NCI-H1417 (cell line): ENCODE measurements at regions not wholly inside any gene's neighbourhood (a gene's known extent, or its start where the extent isn't known, plus 50 kb on each side); places are given as distances from the start of the nearest gene placed in this dataset.
"Not testable (repeated sequence)": the region's sequence is repeated elsewhere in the genome, so short reads cannot be mapped to it uniquely, and the experiment has no call there.

Experiments
- DNase-seq, 3 experiments: peaks; one replicate each; lab custom pipeline; 2025; lab: John Stamatoyannopoulos, UW

DNA sequence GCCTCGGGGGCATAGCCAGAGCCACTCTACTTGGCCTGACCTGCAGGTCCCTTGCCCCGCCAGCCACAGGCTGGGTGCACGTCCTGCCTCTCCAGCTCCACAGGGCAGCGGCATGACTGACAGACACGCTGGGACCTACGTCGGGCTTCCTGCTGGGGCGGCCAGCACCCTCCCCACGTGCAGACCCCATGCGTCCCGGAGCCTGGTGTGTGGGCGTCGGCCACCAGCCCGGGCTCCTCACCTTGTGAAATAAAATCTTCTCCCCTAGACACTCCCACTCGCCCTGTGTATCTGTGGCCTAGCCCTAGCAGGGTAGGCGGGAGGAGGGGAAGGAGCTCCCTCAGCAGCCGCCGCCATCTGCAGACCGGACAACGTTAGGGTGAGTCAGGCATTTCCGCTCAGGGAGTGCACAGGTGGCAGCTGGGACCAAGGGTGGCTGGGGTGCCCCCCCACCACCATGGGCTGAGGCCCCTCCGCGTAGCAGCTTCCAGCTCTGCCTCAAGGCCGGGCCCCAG lies 119.5 kb downstream of the IGLL1 start:
- DNase-seq, result not testable (repeated sequence)

DNA sequence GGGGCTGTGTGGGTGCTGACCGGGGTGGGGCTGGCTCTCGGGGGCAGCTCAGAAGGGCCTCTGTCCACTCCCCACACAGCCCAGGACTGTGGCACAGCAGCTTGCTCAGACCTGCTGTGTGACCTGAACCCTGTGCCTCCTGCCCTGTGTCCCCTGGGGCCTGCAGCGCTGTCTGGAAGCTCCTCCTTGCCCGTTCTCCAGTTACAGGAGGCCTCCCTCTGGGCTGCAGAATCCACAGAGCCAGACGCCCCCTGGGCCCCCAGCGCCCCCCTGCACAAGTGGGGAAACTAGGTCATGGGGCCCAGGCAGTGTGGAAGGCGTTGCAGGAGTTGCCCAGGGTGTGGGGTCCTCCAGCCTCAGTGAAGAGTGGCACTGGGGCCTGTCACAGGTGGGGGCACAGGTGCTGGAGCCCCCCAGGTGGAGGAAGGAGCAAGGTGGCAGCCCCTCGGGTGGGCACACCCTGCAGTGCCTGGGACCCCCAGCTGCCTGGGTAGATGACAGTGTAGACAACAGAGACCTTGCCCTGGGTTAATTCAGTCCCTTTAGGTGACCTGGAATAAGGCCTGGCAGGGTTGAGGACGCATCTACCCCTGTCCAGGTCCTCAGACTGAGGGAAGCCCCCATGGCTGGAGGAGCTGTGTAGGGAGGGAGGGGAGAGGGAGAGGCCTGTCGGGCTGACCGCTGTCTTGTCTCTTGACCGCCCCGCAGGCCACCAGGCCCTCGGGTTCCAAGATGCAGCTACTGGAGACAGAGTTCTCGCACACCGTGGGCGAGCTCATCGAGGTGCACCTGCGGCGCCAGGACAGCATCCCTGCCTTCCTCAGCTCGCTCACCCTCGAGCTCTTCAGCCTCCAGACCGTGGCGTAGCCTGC lies 120.2 kb downstream of the IGLL1 start:
- DNase-seq, result not testable (repeated sequence)

DNA sequence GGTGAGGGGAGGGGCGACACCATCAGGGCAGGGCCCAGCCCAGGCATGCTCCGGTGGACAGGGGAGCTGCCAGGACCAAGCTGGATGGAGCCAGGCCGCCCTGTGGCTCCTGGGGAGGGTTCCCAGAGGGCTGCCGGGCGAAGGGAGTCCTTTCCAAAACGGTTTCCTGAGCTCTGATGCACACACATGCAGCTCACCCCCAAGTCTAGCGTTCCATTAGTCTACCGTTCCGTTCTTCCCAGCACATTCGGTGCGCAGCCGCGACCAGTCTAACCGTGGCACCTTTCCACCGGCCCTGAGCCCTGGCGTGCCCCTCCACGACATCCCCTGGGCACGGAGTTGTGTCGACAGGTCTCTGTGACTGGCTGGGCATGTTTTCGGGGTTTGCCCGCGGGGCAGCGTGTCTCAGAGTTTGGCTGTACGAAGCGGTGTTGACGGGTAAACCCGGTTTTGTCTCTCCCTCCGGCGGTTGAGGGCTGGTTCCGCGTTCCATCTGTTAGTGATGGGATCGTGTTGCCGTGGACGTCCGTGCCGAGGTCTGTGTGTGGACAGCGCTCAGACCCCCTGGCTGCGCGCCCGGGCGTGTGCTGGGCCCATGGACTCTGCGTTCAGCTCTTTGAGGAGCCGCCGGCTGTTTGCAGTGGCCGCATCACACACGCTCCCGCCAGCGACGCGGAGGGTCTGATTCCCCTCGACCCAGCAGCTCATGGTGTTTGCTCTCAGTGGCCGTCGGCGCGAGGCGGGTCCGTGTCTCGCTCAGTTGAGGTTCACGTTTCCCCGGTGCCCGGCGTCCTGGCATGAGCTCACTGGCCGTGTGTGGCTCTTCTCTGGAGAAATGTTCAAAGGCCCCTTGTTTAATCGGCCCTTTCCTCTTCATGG lies 121.2 kb downstream of the IGLL1 start:
- no peak for DNase-seq

DNA sequence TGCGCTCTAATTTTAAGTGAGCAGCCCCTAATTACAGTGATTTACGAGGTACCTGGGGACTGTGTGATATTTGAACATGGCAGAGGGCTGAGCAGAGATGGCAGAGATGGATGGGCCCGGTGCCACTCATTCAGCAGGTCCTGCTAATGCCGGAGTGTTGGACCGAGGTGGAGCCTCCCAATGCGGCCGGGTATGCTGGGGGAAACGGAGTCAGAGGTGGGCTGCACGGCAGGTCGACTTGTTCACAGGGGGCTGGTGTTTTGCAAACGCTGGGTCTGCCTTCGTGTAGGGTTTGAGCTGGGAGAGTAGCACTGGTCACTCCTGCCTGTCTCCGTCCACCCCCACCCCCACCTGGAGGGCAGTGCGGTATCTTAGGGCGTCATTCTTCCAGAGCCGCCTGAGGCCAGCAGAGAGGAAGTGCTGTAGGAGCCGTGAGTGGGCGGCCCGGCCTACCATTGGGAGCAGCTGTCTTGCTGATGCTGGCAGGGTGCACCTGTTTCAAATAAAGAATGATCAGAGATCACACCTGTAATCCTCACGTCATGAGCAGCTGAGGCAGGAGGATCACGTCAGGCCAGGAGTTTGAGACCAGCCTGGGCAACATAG lies 122.6 kb downstream of the IGLL1 start:
- peak in 2 of 3 experiments; percentile 83 to 95 for DNase-seq

DNA sequence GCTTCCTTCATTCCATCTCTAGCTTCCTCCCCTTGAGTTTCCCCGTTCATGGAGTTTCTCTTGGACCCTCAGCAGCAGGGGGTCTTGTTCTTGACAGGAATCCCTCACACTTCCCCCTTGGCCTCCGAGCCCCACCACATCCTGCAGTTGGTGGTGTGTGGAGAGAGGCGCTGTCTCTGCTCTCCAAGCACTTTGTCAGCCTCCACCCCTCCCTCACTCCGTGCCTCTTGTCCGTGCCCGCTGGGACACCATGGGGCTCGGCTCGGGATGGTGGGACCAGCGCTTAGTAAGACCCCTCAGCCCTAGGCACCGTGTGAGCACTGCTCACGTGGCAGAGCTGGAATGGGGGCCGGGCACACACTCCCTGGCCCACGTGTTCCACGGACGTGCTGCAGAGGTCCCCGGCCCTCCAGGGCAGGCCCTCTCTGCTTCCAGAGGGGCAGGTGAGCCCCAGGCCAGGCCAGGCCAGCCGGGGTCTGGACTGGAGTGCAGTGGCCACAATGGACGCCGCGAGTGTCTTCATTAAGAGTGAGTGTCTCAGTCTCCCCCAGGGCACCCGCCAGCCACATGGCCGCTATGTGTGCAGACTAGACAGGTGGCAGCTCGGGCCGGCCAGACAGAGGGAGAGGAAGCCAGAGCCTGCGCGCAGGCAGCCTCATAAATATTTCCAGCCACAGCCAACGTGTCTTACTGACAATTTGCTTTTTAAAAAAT lies 123.3 kb downstream of the IGLL1 start:
- DNase-seq, result not testable (repeated sequence)

DNA sequence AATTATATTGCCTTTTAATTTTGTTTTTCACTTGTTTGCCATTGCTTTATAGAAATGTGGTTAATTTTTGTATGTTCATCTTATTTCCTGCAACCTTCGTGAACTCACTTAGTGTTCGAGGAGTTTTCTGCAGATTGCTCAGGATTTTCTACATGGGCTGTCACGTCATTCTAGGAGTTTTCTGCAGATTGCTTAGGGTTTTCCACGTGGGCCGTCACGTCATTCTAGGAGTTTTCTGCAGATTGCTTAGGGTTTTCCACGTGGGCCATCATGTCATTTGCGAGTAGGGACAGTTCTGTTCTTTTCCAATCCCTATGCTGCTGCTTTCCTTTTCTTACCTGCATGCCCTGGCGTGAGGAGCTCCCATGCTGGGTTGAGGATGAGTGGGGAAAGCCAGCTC lies 125.7 kb downstream of the IGLL1 start:
- not testable (repeated sequence) for DNase-seq

DNA sequence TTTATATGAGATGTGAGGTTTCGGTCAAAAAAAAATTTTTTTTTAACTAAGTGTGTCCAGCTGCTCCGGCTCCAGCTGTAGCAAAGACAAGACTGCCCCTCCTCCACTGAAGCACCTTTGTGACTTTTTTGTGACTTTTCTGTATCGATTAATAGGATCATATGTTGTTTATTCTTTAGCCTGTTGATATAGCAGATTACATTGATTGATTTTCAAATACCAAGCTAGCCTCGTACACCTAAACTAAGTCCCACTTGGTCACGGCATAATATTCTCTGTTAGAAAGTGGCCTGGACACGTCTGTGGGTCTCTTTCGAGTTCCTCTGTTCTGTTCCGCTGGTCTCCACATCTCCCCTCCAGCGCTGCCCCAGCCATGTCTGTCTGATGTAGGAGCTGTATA lies 126.8 kb downstream of the IGLL1 start:
- DNase-seq, result no peak

DNA sequence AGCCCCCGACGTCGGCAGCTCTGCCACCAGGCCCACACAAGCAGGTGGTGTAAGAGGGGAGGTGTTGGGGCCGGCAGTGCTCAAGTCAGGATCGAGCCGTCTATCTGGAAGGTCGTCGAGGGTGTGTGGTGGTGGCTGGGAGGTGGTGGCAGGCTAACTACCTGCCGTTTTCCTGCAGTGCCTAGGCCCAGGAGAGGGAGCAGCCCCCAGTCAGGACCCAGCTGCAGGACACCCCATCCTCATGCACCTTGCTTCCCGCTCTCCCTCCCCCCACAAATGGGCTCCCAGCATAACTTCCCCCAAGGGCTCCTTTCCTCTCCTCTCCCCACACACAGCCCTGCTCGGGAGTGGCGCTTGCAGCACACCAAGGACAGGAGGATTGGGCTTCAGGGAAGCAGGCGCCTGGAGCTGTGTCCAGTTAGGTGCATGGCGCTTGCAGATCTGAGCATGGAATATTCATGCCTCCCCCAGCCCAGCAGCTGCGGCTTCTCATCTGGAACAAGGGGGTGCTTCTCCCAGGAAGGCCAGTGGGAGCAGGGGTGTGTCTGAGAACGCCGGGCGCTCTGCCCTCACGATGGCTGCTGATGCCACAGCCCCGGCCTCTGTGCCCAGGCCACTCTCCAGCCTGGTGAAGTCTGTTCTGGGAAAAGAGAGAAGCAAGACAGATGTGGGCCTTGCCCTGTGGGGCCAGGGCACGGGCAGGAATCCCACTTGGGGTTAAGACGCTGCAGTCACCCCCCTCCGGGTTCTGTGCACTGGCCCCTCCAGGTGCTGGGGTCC lies 127.7 kb downstream of the IGLL1 start:
- no peak for DNase-seq

DNA sequence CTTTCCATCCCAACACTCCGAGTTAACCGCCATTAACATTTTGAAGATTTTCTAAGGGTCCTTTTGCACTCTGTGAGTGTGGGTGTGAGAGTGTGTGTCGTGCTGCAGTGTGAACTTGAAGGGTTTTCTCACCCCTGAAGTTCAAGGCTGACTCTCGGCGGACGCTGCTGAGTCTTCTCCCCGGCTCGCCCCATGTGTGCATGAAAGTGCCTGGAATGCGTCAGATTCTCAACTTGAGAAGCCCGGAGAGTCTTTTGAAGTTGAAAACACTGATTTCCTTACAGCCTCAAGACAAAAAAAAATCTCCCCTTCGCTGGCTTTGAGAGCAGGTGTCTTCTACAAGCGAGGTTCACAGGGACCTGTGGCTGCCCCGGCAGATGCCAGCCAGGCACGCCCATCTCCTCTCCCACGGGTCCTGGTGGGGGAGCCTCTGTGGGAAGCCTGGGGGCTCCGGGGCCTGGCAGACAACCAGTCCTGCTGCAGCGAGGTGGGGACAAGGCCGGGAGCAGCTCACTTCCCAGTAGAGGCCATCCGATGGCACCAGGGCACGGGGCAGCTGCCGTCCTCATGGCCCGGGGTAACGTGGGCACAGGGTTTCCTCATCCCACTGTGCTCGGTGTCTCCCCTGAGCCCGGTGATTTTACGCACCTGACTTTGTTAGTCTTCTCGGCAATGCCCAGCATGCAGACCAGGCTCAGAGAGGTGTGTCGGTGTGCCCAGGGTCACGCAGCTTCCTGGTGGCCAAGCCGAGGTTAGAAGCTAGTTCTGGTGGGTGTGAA lies 128.4 kb downstream of the IGLL1 start:
- DNase-seq, result not testable (repeated sequence)

DNA sequence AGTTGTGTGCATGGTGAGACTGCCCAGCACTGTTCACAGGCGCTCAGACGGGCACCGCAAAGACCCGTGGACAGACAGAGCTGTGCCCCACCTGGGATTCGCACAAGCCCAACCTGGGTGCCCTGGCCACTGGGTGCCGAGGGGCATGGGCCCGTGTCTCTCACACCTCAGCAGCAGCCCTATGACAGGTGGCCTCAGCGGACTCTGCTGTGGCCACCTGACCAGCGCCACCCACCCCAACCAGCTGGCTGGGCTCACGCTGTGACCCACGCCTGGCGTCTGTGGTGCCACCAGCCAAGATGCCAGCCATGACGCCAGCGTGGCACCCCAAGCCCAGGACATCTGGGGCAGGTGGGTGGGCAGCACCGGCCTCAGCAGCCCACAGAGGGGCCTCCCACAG lies 129.3 kb downstream of the IGLL1 start:
- DNase-seq, result not testable (repeated sequence)

DNA sequence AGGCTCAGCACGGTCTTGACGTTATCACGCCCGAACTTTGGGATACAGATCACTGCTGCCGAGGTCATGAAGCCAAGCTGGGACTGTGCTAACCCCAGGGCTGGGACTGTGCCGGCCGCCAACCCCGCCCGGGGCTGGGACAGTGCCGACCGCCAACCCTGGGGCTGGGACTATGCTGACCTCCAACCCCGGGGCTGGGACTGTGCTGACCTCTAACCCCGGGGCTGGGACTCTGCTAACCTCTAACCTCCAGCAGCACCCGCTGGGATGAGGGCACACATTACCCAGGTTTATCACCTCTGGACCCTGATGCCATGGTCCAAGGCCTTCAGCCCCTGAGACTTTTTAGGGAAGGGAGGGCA lies 129.7 kb downstream of the IGLL1 start:
- DNase-seq, result no peak

DNA sequence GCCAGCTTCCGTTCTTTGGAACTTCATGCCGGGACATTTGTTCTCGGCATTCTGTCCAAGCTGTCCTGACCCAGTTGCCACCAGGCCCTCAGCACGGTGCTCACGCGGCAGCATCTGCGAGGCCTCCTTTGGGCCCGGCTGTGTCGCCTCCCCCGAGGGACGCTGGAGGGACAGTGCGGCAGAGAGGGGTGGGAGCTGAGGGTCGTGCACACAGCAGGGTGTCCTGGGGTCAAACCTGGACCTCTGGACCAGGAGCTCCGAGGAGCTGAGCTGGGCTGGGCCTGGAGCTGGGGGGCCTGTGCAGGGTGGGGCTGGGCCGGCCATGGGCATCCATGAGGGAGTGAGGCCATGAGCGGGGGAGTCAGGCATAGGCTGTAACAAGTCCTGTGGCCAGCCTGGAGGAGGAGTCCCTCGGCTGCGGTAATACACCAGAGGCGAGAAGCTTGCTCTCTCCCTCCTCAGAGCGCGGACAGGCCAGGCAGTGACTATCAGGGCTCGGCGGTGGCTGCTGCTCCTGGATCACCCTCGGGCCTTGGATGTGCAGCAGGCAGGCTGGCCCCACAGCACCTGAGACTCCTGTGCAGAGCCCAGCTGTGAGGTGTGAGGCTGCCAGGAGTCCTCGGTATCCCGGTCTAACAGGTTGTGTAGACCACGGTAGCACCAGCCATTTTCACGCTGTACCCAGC lies 130.2 kb downstream of the IGLL1 start:
- DNase-seq, result not testable (repeated sequence)

DNA sequence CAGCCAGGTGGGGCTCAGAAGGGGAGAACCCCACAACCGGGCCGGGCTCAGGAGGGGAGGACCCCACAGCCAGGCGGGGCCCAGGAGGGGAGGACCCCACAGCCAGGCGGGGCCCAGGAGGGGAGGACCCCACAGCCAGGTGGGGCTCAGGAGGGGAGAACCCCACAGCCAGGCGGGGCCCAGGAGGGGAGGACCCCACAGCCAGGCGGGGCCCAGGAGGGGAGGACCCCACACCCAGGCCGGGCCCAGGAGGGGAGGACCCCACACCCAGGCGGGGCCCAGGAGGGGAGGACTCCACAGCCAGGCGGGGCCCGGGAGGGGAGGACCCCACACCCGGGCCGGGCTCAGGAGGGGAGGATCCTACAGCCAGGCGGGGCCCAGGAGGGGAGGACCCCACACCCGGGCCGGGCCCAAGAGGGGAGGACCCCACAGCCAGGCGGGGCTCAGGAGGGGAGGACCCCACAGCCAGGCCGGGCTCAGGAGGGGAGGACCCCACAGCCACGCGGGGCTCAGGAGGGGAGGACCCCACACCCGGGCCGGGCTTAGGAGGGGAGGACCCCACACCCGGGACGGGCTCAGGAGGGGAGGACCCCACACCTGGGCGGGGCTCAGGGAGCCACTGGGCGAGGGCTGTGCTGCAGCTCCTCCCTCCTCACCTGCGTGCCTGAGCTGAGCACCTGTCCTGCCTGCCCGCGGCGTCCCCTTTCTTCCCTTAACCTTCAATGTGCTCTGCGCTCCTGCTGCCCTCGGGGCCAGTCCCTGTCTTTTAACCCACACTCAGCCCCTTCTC lies 131.4 kb downstream of the IGLL1 start:
- DNase-seq, result not testable (repeated sequence)

DNA sequence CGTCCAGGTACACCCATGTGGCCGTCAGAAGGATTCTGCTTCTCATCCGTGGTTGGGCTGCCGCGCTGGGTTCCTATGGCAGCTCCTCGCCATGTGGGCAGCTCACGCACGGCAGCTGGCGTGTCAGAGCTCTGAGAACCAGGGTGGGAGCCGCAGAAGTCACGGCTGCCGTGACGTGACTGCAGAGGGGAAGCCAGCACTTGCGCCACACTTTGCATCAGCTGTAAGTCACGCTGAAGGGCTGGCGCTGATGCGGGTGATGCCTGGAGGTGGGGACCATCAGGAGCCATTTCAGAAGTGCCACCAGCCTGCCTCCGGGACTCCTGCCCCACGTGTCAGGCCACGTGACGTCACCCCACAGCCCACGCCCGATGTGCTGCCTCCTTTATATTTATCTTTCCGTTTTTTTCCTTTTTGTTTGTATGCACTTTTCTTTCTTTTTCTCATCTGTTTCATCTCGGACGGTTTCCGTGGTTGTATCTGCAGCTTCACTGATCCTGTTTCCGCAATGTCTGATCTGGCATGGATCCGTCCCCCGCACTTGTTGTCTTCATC lies 133.2 kb downstream of the IGLL1 start:
- DNase-seq, result no peak

DNA sequence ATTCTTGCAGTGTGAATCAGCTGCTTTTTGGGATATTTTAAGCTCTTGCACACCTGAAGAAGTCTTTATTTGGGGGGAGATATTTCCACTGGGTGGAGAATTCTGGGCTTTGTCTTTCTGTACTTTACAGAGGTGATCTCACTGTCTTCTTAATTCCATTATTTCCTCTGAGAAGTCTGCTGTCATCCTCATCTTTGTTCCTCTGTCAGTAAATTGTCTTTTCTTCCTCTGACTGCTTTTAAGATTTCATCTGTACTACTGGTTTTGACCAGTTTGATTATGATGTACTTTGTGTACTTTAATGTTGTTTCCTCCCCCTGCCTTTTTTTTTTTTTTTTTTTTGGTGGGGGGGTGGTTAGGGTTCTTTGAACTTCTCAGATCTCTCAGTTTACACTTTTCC lies 133.9 kb downstream of the IGLL1 start:
- not testable (repeated sequence) for DNase-seq

DNA sequence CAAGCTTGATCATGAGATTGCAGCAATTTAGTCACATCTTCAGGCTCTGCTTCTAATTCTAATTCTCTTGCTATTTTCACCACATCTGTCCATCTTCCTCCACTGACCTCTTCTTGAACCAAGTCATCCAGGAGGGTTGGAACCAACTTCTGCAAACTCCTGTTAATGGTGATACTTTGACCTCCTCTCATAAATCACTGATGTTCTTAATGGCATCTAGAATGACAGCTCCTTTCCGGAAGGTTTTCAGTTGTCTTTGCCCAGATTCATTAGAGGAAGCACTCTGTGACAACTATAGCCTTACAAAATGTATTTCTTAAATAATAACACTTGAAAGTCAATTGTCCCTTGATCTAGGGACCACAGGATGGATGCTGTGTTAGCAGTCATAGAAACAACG lies 136.2 kb downstream of the IGLL1 start:
- DNase-seq, result not testable (repeated sequence)

DNA sequence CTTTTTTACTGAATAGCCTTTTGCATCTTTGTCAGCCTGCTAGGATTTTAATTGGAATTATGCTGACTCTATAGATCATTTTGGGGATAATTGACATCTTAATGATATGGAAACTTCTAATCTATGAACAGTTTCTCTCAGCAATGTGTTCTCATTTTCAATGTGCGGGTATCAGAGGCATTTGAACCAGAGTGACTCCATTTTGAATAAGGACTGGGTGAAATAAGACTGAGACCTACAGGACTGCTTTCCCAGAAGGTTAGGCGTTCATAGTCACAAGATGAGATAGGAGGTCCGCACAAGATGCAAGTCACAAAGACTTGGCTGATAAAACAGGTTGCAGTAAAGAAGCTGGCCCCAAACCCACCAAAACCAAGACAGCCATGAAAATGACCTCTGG lies 140.5 kb downstream of the IGLL1 start:
- DNase-seq, result not testable (repeated sequence)

DNA sequence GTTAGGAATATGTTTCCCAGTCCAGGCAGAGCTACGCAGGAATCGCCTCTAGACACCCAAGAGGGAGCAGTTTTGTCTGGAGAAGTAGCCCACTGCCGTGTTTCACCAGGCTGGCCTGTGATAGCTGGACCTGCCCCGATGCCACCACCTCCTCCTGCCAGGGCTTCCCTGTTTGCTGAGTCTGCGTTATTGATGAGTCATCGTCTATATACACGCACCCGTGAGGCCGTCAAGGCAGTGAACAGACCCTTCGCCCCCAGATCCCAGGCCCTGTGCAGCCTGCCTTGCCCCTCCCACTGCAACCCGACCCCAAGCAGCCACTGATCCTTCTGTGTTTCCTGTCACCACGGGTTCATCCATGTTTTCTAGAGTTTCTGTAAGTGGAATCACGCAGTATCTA lies 141.9 kb downstream of the IGLL1 start:
- no peak for DNase-seq
